SU-DHL-6 (cell line): ENCODE measurements at regions not wholly inside any gene's neighbourhood (a gene's known extent, or its start where the extent isn't known, plus 50 kb on each side); places are given as distances from the start of the nearest gene placed in this dataset.

Experiments used
- CTCF ChIP-seq: fragments of 200-600 bp; sonication (generic); IDR thresholded peaks from one replicate; pipeline ENCODE4 v1.5.1; 2017; ENCODE audit warnings: antibody characterized with exemption, mild to moderate bottlenecking, low read length, moderate library complexity; ENCODE audit not compliant: insufficient read depth, poor library complexity, severe bottlenecking
- EZH2phosphoT487 ChIP-seq: fragments of 200-600 bp; sonication (generic), shearing (Covaris generic); conservative IDR thresholded peaks from 2 replicates; pipeline ENCODE4 v1.6.1; 2018; ENCODE audit warnings: mild to moderate bottlenecking, antibody characterized with exemption, low read length, moderate library complexity, mixed read lengths

- no peak for TF ChIP-seq CTCF
- no peak for TF ChIP-seq EZH2phosphoT487
Observed at GRCh38 chr14:28944605-28945004, 178.0 kb downstream of the FOXG1 start.
